ENCODE measurements at regions not wholly inside any gene's neighbourhood (a gene's known extent, or its start where the extent isn't known, plus 50 kb on each side); places are given as distances from the start of the nearest gene placed in this dataset.

DNA sequence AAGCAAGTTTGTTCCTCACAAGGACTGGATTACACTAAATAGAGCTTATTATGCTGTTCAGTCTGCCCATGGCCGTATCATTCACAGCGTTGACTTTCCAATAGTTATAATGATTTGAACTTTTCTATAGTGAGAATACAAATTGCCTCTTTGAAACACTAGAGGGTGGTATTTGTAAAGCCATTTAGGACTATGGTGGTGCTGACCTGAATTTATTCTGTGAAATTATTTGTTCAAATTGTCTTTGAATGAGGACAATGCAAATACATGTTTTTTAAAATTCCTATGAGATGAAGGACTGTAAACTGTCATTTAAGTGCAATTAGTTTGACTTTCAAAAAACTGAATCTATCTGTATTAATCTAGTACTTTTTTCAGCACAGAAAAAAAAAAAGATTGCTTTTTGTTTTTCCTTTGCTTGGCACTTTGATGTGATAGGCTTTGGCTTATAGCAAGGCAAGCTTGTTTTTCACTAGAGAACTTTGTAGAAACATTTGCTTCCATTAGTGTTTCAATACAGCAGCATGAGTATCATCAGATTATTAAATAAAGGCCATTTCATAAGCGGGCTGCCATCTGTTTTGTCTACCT lies 122.7 kb upstream of the TMEM229A start:
- Histone ChIP-seq H4K20me1 (ENCODE audit: control insufficient read depth, insufficient read depth, insufficient read length) (no peaks in the 10 kb centered on the region), H4K5ac (ENCODE audit: insufficient read length, low read depth, low read length) (no peak overlapping the region), H2BK5ac (ENCODE audit: insufficient read length, low read length) (no peak overlapping the region), H3T11ph (ENCODE audit: low read length) (no peak overlapping the region), H2BK120ac (ENCODE audit: low read depth, low read length, poor library complexity, severe bottlenecking) (no peak overlapping the region), H2BK20ac (ENCODE audit: low read depth, low read length, poor library complexity, severe bottlenecking) (no peak overlapping the region), H2BK15ac (ENCODE audit: low read depth, low read length) (no peak overlapping the region), H3K23ac (ENCODE audit: insufficient read length, low read depth, low read length) (no peak overlapping the region), H3K79me1 (ENCODE audit: insufficient read depth, low read depth, low read length, poor library complexity, severe bottlenecking) (no peaks in the 10 kb centered on the region), H3K4me2 (ENCODE audit: insufficient read depth, insufficient read length, low read length) (no peak overlapping the region), H3K27ac (ENCODE audit: insufficient read length, low read depth, low read length) (no peak overlapping the region), H3K14ac (ENCODE audit: insufficient read depth, low read length) (no peak overlapping the region), H3K79me2 (ENCODE audit: insufficient read depth, low read length) (no peaks in the 10 kb centered on the region), H3K9ac (ENCODE audit: extremely low read depth, insufficient read length, low read length) (no peak overlapping the region), H3K23me2 (ENCODE audit: insufficient read length, low read depth, low read length, poor library complexity, severe bottlenecking) (no peaks in the 10 kb centered on the region), H4K8ac (replicated peaks; ENCODE audit: insufficient read length, low read depth, low read length) (no peak overlapping the region), H3K56ac (ENCODE audit: insufficient read length, low read depth, low read length) (no peak overlapping the region), H3K4ac (ENCODE audit: low read depth, low read length) (no peak overlapping the region), H2BK12ac (ENCODE audit: insufficient read length, low read depth, low read length) (no peak overlapping the region), H2AK5ac (ENCODE audit: insufficient read length, low read length) (no peak overlapping the region), H3K4me1 (ENCODE audit: insufficient read depth, low read length) (no peaks in the 10 kb centered on the region; the same call in 1 of the 2 replicates), H2AFZ (ENCODE audit: low read length) (no peak overlapping the region), H3K18ac (ENCODE audit: insufficient read length, low read depth, low read length) (no peak overlapping the region), H3K27me3 (ENCODE audit: insufficient read depth, low read length) (no peaks in the 10 kb centered on the region), H4K91ac (ENCODE audit: insufficient read length, low read depth, low read length) (no peak overlapping the region), H3K9me3 (ENCODE audit: control insufficient read depth, low read depth, low read length) (no peaks in the 10 kb centered on the region)
- TF ChIP-seq, protein P1, sequence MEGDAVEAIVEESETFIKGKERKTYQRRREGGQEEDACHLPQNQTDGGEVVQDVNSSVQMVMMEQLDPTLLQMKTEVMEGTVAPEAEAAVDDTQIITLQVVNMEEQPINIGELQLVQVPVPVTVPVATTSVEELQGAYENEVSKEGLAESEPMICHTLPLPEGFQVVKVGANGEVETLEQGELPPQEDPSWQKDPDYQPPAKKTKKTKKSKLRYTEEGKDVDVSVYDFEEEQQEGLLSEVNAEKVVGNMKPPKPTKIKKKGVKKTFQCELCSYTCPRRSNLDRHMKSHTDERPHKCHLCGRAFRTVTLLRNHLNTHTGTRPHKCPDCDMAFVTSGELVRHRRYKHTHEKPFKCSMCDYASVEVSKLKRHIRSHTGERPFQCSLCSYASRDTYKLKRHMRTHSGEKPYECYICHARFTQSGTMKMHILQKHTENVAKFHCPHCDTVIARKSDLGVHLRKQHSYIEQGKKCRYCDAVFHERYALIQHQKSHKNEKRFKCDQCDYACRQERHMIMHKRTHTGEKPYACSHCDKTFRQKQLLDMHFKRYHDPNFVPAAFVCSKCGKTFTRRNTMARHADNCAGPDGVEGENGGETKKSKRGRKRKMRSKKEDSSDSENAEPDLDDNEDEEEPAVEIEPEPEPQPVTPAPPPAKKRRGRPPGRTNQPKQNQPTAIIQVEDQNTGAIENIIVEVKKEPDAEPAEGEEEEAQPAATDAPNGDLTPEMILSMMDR (conservative IDR thresholded peaks at IDR 0.05), result peak; percentile 79
- H3K4me1 Mint-ChIP-seq, result peaks cover 7% of the 10 kb centered on the region in 2 experiments; a peak in 3 of 4 replicates
- H3K9me3 Mint-ChIP-seq, result peaks cover 0 to 4% of the 10 kb centered on the region in 2 experiments; a peak in 2 of 5 replicates
- H3K4me3 Mint-ChIP-seq, result no peak overlapping the region
- no peak overlapping the region for H3K27ac Mint-ChIP-seq
- H3K27me3 Mint-ChIP-seq (ENCODE audit: low read depth), result no peaks in the 10 kb centered on the region
- WGBS (ENCODE audit: extremely low coverage, insufficient read length, low lambda C conversion rate), result no CpG with 5 or more reads among the region's 3 CpGs
- DNase-seq, result no peak
- no peaks in the 10 kb centered on the region for H3K36me3 Mint-ChIP-seq (ENCODE audit: insufficient read depth in 1 of 3, low read depth in 3 of 3)

Measured in H9 (cell line).